HG02885 (cell line): ENCODE measurements at regions not wholly inside any gene's neighbourhood (a gene's known extent, or its start where the extent isn't known, plus 50 kb on each side); places are given as distances from the start of the nearest gene placed in this dataset.
"Not testable (repeated sequence)": the region's sequence is repeated elsewhere in the genome, so short reads cannot be mapped to it uniquely, and the experiment has no call there.

Experiments
- ATAC-seq: cut with Tn5 transposase; IDR thresholded peaks from one replicate; pipeline ENCODE4 v1.9.1; 2021; ENCODE audit warnings: mild to moderate bottlenecking; ENCODE audit not compliant: unreplicated experiment, poor library complexity

GRCh38 chr14:101247842-101248725, 313.2 kb upstream of the DIO3 start:
- ATAC-seq, result no peak

GRCh38 chr14:101248840-101249675, 312.2 kb upstream of the DIO3 start:
- ATAC-seq, result no peak

- ATAC-seq, result no peak
Observed at GRCh38 chr14:101249676-101250036, 311.6 kb upstream of the DIO3 start.

GRCh38 chr14:101250336-101250947, 310.9 kb upstream of the DIO3 start:
- no peak for ATAC-seq

- ATAC-seq, result no peak
Observed at GRCh38 chr14:101250948-101251811, 310.1 kb upstream of the DIO3 start.

- ATAC-seq, result no peak
Observed at GRCh38 chr14:101251812-101252442, 309.4 kb upstream of the DIO3 start.

- ATAC-seq, result no peak
Observed at GRCh38 chr14:101252443-101253214, 308.7 kb upstream of the DIO3 start.

GRCh38 chr14:101253948-101254347, 307.3 kb upstream of the DIO3 start:
- ATAC-seq, result no peak

- no peak for ATAC-seq
Observed at GRCh38 chr14:101254805-101255764, 306.2 kb upstream of the DIO3 start.

GRCh38 chr14:101255765-101256125, 305.6 kb upstream of the DIO3 start:
- ATAC-seq, result no peak

- no peak for ATAC-seq
Observed at GRCh38 chr14:101256266-101256665, 305.0 kb upstream of the DIO3 start.

- no peak for ATAC-seq
Observed at GRCh38 chr14:101257551-101257950, 303.7 kb upstream of the DIO3 start.

- no peak for ATAC-seq
Observed at GRCh38 chr14:101259748-101260147, 301.5 kb upstream of the DIO3 start.

GRCh38 chr14:101266441-101266840, 294.9 kb upstream of the DIO3 start:
- not testable (repeated sequence) for ATAC-seq

GRCh38 chr14:101273091-101273490, 288.2 kb upstream of the DIO3 start:
- no peak for ATAC-seq

GRCh38 chr14:101276309-101277091, 284.8 kb upstream of the DIO3 start:
- no peak for ATAC-seq

GRCh38 chr14:101282418-101282817, 278.9 kb upstream of the DIO3 start:
- ATAC-seq, result no peak
